ENCODE measurements at regions not wholly inside any gene's neighbourhood (a gene's known extent, or its start where the extent isn't known, plus 50 kb on each side); places are given as distances from the start of the nearest gene placed in this dataset.

DNA sequence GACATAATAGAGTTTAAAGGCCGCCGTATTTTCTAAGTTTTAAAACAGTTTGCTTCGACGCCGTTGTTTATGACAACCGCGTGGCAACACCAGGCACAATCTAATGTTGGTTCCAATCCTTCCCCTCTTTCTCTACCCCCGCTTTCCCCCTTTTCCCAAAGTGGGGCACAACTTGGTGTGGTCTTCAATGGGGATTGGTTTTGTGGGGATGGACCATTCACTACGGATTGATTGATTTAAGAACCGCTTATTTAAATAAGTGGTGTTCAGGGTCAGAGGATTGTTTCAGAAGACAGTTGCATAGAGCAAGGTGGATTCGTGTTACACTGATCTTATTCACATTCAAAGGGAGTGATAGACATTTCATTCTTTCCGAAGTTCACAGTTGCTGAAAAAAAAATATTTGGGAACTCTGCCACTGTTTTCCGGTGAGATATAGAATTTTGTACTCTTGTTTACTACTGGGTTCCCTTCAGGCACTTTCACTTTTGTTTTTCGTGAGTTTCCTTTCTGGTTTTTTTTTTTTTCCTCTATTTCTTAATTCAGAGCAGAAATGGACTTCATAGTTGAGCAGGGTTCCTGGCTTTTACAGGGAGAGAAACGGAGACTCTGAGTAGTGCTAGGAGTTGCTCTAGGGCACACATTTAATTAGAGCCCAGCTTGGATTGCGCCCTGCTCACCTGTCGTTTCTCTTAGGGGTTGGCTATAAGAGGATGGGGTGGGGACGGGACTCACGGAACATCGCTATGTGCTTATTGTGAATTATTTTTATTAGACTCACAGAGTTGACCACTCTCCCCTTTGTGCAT is 79.6 kb upstream of the AK4 start:
- no peak for DNase-seq
- Histone ChIP-seq H3K27me3 (replicated peaks; ENCODE audit: control insufficient read depth, insufficient read depth, low read length, poor library complexity, severe bottlenecking) (no peaks in the 10 kb centered on the region), H3K27ac (ENCODE audit: insufficient read depth, low read length, poor library complexity, severe bottlenecking) (peak overlapping the region; percentile 97), H3K4me3 (ENCODE audit: insufficient read depth, low read depth, low read length, poor library complexity, severe bottlenecking) (peak overlapping the region; percentile 95), H3K9me3 (ENCODE audit: control insufficient read depth, low read length) (no peaks in the 10 kb centered on the region), H3K36me3 (ENCODE audit: control insufficient read depth, insufficient read depth, low read length) (no peaks in the 10 kb centered on the region), H3K4me1 (ENCODE audit: control insufficient read depth, insufficient read depth, low read length, poor library complexity, severe bottlenecking) (peaks cover 21% of the 10 kb centered on the region)

DNA sequence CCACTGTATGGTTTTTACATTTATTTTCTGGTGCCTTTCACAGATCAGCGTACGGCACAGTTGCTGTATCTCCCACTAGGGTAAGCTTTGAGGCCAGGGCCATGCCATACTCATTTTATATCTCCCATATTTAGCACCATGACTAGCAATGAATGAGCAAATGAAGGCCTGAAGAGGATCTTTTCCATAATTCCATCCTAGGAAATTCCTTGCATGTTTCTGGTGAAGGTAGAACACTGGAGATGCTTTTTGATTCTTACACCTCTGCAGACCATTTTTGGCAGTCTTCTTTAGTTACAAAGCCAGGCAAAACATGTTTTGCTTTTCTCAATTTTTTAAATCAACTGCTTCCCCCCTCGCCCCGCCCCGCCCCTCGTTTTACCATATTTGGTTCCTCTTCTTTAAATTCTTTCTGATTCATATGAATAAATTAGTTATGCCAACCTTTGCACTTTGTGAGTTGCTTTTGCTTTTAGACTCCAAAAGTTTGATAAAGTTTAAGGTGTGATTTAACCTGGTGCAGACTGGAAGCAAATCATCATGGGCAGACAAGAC is 78.9 kb upstream of the AK4 start:
- H3K36me3 ChIP-seq (ENCODE audit: control insufficient read depth, insufficient read depth, low read length): no peaks in the 10 kb centered on the region
- H3K27me3 ChIP-seq (replicated peaks; ENCODE audit: control insufficient read depth, insufficient read depth, low read length, poor library complexity, severe bottlenecking): no peaks in the 10 kb centered on the region
- H3K27ac ChIP-seq (ENCODE audit: insufficient read depth, low read length, poor library complexity, severe bottlenecking): peak overlapping the region; percentile 97
- no peak for DNase-seq
- H3K4me1 ChIP-seq (ENCODE audit: control insufficient read depth, insufficient read depth, low read length, poor library complexity, severe bottlenecking): peaks cover 21% of the 10 kb centered on the region
- H3K4me3 ChIP-seq (ENCODE audit: insufficient read depth, low read depth, low read length, poor library complexity, severe bottlenecking): peak overlapping the region; percentile 95
- no peaks in the 10 kb centered on the region for H3K9me3 ChIP-seq (ENCODE audit: control insufficient read depth, low read length)

DNA sequence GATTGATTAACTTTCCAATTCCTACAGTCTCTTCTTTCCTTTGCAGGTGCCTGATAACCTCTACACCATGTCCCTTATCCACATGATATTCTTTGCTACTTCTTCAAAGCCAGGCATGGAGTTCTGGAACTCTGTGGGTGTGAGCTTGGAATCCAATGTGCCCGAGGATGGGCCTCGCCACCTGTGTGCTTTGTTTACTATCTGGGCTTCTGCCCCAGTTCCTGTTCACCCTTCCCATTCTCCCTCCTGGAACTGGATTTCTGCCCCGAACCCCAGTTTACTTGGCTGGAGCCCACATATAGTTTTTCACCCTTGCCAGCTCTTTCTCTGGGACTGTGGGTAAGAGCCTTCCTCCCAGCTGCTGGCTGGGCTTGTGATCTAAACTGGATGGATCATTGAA is 75.2 kb upstream of the AK4 start:
- Histone ChIP-seq H3K4me3 (ENCODE audit: insufficient read depth, low read depth, low read length, poor library complexity, severe bottlenecking) (no peak overlapping the region), H3K9me3 (ENCODE audit: control insufficient read depth, low read length) (no peaks in the 10 kb centered on the region)
- DNase-seq: no peak

DNA sequence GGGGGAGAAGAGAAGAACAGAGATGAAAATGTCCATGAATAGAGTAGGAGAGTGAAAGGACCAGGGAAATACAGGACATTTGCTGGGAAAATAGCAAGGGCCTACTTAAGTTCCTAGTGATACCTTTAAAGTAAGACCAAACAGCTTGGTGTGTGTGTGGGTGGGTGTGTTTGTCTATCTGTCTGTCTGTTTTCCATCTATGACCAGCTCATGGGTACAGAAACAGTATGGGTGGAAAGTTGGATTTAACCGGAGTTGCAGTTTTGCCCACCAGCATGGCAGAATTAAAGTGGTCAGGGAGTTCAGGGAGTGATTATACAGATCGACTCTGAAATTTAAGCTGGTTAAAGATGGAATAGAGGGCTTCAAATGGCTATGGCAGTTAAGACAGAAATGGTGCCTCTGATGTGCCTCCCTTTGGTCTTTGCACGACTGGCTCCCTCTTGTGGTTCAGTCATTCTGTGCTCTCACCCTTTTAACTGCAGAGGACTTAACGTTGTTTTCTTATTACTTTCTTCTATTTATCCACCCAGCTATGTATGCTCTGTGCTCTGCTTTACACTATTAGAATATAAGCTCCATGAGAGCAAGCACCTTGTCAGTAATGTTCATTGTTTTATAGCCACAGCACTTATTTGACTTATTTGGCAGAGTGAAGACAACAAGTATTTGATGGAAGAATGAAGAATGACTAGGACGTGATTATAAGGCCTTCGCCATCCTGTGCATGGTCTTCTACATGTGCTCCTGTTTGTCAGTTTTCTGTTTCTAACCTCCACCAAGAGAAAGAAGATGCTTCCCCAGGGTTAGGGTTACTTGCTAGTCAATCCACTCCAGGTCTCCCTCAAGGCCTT is 72.7 kb upstream of the AK4 start:
- Histone ChIP-seq H3K27ac (ENCODE audit: insufficient read depth, low read length, poor library complexity, severe bottlenecking) (no peak overlapping the region), H3K36me3 (ENCODE audit: control insufficient read depth, insufficient read depth, low read length) (no peaks in the 10 kb centered on the region), H3K4me3 (ENCODE audit: insufficient read depth, low read depth, low read length, poor library complexity, severe bottlenecking) (no peak overlapping the region), H3K9me3 (ENCODE audit: control insufficient read depth, low read length) (no peaks in the 10 kb centered on the region), H3K4me1 (ENCODE audit: control insufficient read depth, insufficient read depth, low read length, poor library complexity, severe bottlenecking) (no peaks in the 10 kb centered on the region), H3K27me3 (replicated peaks; ENCODE audit: control insufficient read depth, insufficient read depth, low read length, poor library complexity, severe bottlenecking) (no peaks in the 10 kb centered on the region)
- peak; percentile 29 to 41 (median 38) for DNase-seq

More for the DNA sequence above, 75.2 kb upstream of the AK4 start:
- no peaks in the 10 kb centered on the region for H3K27me3 ChIP-seq (replicated peaks; ENCODE audit: control insufficient read depth, insufficient read depth, low read length, poor library complexity, severe bottlenecking)
- H3K27ac ChIP-seq (ENCODE audit: insufficient read depth, low read length, poor library complexity, severe bottlenecking): no peak overlapping the region
- H3K36me3 ChIP-seq (ENCODE audit: control insufficient read depth, insufficient read depth, low read length): no peaks in the 10 kb centered on the region
- H3K4me1 ChIP-seq (ENCODE audit: control insufficient read depth, insufficient read depth, low read length, poor library complexity, severe bottlenecking): peaks cover 6% of the 10 kb centered on the region

DNA sequence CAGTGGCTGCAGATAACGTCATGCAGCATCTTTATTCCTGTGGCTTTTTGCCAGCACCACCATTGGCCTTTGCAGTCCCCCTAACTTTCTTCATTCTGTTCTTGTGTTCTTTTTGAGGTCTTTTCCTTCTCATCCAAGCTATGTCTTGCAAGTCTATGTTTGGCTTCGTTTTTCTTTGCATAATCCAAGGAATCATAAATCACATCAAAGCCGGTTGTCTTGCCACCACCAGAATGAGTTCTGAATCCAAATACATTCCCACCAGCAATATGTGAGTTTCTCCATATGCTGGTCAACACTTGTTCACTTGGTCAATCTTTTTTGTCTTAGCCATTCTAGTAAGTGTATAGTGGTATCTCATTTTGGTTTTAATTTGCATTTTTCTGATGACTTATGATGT is 70.6 kb upstream of the AK4 start:
- no peak for DNase-seq
- no peaks in the 10 kb centered on the region for H3K9me3 ChIP-seq (ENCODE audit: control insufficient read depth, low read length)
- no peaks in the 10 kb centered on the region for H3K4me1 ChIP-seq (ENCODE audit: control insufficient read depth, insufficient read depth, low read length, poor library complexity, severe bottlenecking)
- no peaks in the 10 kb centered on the region for H3K36me3 ChIP-seq (ENCODE audit: control insufficient read depth, insufficient read depth, low read length)
- no peaks in the 10 kb centered on the region for H3K27me3 ChIP-seq (replicated peaks; ENCODE audit: control insufficient read depth, insufficient read depth, low read length, poor library complexity, severe bottlenecking)
- H3K27ac ChIP-seq (ENCODE audit: insufficient read depth, low read length, poor library complexity, severe bottlenecking): no peak overlapping the region
- no peak overlapping the region for H3K4me3 ChIP-seq (ENCODE audit: insufficient read depth, low read depth, low read length, poor library complexity, severe bottlenecking)

DNA sequence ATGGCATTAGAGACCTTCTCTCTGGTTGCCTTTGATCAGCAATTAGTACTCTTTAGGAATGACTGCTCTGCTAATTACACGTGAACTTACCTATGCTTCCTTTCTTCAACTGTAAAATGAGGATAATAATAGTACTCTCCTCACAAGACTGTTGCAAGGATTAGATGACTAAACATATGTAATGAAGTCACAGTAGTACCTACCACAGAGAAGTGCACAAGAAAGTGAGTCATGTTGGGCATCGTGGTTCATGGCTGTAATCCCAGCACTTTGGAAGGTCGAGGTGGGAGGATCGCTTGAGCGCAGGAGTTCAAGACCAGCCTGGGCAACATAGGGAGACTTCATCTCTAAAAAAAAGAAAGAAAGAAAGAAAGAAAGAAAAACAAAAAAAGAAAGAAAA is 68.1 kb upstream of the AK4 start:
- Histone ChIP-seq H3K27ac (ENCODE audit: insufficient read depth, low read length, poor library complexity, severe bottlenecking) (no peak overlapping the region), H3K9me3 (ENCODE audit: control insufficient read depth, low read length) (no peaks in the 10 kb centered on the region)
- DNase-seq: no peak

DNA sequence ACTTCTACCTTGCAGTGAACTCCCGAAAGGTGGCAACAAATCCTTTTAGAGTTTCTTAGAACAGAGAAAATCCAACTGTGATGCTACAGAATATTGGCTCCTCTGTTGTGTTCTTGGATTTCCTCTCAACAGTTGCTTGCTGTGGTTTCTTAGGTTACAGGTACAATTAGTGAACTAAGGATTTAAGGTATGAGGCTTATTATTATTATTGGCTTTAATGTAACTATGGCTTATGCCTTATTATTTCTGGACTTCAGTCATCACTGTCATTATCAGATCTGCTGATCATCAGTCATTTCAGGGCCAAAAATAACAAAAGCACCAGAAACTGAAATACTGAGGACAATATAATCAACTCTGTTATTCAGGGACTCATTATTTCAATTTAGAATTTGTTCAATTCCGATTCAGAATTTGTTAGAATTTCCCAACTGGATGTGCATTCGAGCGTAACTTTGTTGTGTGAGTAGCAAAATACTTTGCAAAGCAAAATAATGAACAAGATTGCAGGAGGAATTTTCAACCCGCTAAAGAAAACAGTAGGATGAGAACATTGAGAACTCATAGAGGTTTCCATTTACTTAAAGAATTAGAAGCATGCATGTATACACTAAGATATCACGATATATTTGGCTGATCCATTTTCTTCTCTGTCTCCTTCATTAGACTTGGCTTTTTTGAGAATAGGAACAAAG is 65.5 kb upstream of the AK4 start:
- no peak for DNase-seq
- no peak overlapping the region for H3K27ac ChIP-seq (ENCODE audit: insufficient read depth, low read length, poor library complexity, severe bottlenecking)
- no peaks in the 10 kb centered on the region for H3K9me3 ChIP-seq (ENCODE audit: control insufficient read depth, low read length)
- H3K36me3 ChIP-seq (ENCODE audit: control insufficient read depth, insufficient read depth, low read length): no peaks in the 10 kb centered on the region
- H3K4me3 ChIP-seq (ENCODE audit: insufficient read depth, low read depth, low read length, poor library complexity, severe bottlenecking): no peak overlapping the region
- H3K4me1 ChIP-seq (ENCODE audit: control insufficient read depth, insufficient read depth, low read length, poor library complexity, severe bottlenecking): no peaks in the 10 kb centered on the region
- no peaks in the 10 kb centered on the region for H3K27me3 ChIP-seq (replicated peaks; ENCODE audit: control insufficient read depth, insufficient read depth, low read length, poor library complexity, severe bottlenecking)

More for the DNA sequence above, 68.1 kb upstream of the AK4 start:
- Histone ChIP-seq H3K4me1 (ENCODE audit: control insufficient read depth, insufficient read depth, low read length, poor library complexity, severe bottlenecking) (no peaks in the 10 kb centered on the region), H3K36me3 (ENCODE audit: control insufficient read depth, insufficient read depth, low read length) (no peaks in the 10 kb centered on the region), H3K4me3 (ENCODE audit: insufficient read depth, low read depth, low read length, poor library complexity, severe bottlenecking) (no peak overlapping the region), H3K27me3 (replicated peaks; ENCODE audit: control insufficient read depth, insufficient read depth, low read length, poor library complexity, severe bottlenecking) (no peaks in the 10 kb centered on the region)

DNA sequence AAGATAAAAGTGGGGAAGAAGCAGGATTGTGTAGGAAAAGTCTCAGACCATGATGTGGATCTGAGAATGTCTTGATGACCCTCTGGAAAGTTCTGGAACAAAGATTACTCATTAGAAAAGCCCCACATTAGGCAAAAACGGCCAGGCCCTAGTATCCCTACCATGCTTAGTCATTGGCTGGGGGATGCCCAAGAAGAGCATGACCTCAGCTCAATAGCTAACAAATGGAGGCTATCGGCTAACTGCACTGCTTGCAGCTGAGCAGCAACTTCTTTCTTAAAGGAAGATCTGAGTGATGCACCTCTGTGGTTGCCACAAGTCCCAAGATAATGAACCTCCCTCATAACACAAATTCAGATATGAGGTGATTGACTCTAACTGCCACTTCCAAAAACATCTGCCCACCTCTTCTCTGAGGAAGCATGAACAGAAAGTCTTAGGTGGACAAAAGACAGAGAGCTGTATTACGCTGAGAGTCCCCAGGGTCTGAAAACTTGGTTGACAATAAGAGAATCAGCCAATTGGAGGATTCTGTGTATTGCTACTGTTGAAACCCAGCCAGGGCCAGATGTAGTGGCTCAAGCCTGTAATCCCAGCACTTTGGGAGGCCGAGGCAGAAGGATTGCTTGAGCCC is 64.6 kb upstream of the AK4 start:
- no peak overlapping the region for H3K27ac ChIP-seq (ENCODE audit: insufficient read depth, low read length, poor library complexity, severe bottlenecking)
- no peaks in the 10 kb centered on the region for H3K9me3 ChIP-seq (ENCODE audit: control insufficient read depth, low read length)
- H3K4me1 ChIP-seq (ENCODE audit: control insufficient read depth, insufficient read depth, low read length, poor library complexity, severe bottlenecking): no peaks in the 10 kb centered on the region
- H3K36me3 ChIP-seq (ENCODE audit: control insufficient read depth, insufficient read depth, low read length): no peaks in the 10 kb centered on the region
- H3K27me3 ChIP-seq (replicated peaks; ENCODE audit: control insufficient read depth, insufficient read depth, low read length, poor library complexity, severe bottlenecking): no peaks in the 10 kb centered on the region
- no peak for DNase-seq
- H3K4me3 ChIP-seq (ENCODE audit: insufficient read depth, low read depth, low read length, poor library complexity, severe bottlenecking): no peak overlapping the region

DNA sequence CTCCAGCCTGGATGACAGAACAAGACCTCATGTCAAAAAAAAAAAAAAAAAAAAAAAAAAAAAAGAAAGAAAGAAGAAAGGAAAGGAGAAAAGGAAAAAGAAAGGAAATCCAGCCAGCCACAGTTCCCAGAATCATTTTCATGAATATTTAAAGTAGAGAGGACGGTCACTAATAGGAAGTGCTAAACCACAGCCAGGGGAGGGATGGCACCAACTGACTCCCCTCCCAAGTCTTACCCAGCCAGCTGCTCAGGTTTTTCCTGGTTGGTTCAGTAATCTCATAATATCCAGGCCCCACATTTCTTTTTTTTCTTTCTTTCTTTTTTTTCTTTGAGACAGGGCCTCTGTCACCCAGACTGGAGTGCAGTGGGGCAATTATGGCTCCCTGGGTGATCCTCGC is 63.9 kb upstream of the AK4 start:
- no peak for DNase-seq
- H3K27me3 ChIP-seq (replicated peaks; ENCODE audit: control insufficient read depth, insufficient read depth, low read length, poor library complexity, severe bottlenecking): no peaks in the 10 kb centered on the region
- H3K4me3 ChIP-seq (ENCODE audit: insufficient read depth, low read depth, low read length, poor library complexity, severe bottlenecking): no peak overlapping the region
- H3K36me3 ChIP-seq (ENCODE audit: control insufficient read depth, insufficient read depth, low read length): no peaks in the 10 kb centered on the region
- no peak overlapping the region for H3K27ac ChIP-seq (ENCODE audit: insufficient read depth, low read length, poor library complexity, severe bottlenecking)
- H3K4me1 ChIP-seq (ENCODE audit: control insufficient read depth, insufficient read depth, low read length, poor library complexity, severe bottlenecking): no peaks in the 10 kb centered on the region
- H3K9me3 ChIP-seq (ENCODE audit: control insufficient read depth, low read length): no peaks in the 10 kb centered on the region

Data from effector memory CD4-positive, alpha-beta T cell (primary cell).